Colonic mucosa (tissue), 4 donors: ENCODE measurements at regions not wholly inside any gene's neighbourhood (a gene's known extent, or its start where the extent isn't known, plus 50 kb on each side); places are given as distances from the start of the nearest gene placed in this dataset.

ENCODE experiments used
- DNase-seq: peaks from one replicate; pipeline ENCODE4 v3.0.0-alpha.2; 2020
- H3K27ac ChIP-seq: fragments of 200-600 bp; one replicate; pipeline ENCODE4 v1.8.0; 2021
- H3K27me3 ChIP-seq: fragments of 200-600 bp; one replicate; pipeline ENCODE4 v1.8.0; 2021
- H3K36me3 ChIP-seq: fragments of 200-600 bp; one replicate; pipeline ENCODE4 v1.8.0; 2021
- H3K4me1 ChIP-seq: fragments of 200-600 bp; one replicate; pipeline ENCODE4 v1.8.0; 2021; ENCODE audit warnings: mild to moderate bottlenecking
- H3K4me3 ChIP-seq: fragments of 200-600 bp; one replicate; pipeline ENCODE4 v1.8.0; 2021
- H3K9ac ChIP-seq, 2 donors: one replicate each; pipeline ENCODE4 v1.7.0; 2013; ENCODE audit warnings: control low read depth in 2 of 2, low read depth in 2 of 2, low read length in 2 of 2
- H3K9me3 ChIP-seq: fragments of 200-600 bp; one replicate; pipeline ENCODE4 v1.8.0; 2021
- intact Hi-C: fragments of 100-400 bp; cut with DNase I; formaldehyde crosslinking; loops from one replicate; pipeline ENCODE4 v1.14.1; 2022
- TF ChIP-seq, protein P1 (sequence below): fragments of 200-600 bp; IDR thresholded peaks from one replicate; pipeline ENCODE4 v1.8.0; 2022; ENCODE audit warnings: antibody characterized with exemption, mild to moderate bottlenecking
- donor health status: healthy.
- donor health status: DM: no; HTN: no; CAD: no.
- donor health status: DM: no; HTN: no; CAD: no.

DNA sequence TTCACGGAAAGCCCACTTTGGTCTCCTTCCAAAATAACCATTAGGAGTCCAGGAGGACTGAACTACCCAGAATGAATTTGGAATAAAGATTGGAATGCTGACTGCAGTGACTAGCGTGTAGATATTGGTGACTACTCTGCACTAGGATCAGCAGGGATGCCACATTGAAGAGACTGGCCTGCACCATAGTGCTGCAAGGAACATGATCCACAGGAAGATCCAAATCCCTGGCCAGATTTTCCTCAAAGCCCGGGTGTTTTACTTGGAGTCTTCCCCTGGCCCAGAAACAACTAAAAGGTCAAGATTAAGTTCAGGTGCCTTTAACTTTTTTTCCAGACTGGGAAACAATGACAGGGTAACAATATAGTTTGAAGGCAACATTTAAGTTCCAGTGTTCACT is 870.4 kb downstream of the CDH8 start:
- Histone ChIP-seq H3K4me3 (no peak overlapping the region), H3K4me1 (no peaks in the 10 kb centered on the region), H3K27ac (no peak overlapping the region), H3K9me3 (no peaks in the 10 kb centered on the region), H3K9ac (no peak overlapping the region), H3K36me3 (no peaks in the 10 kb centered on the region), H3K27me3 (no peaks in the 10 kb centered on the region)
- intact Hi-C loops, result no loop called here
- no peak for DNase-seq
- TF ChIP-seq, protein P1, sequence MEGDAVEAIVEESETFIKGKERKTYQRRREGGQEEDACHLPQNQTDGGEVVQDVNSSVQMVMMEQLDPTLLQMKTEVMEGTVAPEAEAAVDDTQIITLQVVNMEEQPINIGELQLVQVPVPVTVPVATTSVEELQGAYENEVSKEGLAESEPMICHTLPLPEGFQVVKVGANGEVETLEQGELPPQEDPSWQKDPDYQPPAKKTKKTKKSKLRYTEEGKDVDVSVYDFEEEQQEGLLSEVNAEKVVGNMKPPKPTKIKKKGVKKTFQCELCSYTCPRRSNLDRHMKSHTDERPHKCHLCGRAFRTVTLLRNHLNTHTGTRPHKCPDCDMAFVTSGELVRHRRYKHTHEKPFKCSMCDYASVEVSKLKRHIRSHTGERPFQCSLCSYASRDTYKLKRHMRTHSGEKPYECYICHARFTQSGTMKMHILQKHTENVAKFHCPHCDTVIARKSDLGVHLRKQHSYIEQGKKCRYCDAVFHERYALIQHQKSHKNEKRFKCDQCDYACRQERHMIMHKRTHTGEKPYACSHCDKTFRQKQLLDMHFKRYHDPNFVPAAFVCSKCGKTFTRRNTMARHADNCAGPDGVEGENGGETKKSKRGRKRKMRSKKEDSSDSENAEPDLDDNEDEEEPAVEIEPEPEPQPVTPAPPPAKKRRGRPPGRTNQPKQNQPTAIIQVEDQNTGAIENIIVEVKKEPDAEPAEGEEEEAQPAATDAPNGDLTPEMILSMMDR, result no peak

DNA sequence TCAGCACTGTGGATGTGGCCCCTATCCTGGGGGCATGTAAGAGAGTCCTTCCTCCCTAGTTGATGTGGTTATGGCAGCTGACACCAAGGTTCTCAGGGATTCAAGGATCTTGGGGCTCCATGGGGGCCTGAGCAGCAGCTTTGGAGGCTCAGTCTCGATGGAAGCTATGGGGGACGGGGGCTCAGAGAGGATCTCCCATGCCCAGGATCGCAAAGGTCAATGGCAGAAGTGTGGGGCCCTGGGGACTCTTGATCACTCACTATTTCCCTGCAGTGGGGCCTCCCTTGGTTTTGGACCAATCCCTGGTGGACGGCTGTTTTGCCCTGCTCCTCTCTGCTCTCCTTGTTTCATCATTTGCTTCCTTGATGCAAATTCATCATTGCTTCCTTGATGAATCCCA is 885.9 kb downstream of the CDH8 start:
- intact Hi-C loops, result no loop called here
- DNase-seq, result no peak
- H3K27me3 ChIP-seq, result no peaks in the 10 kb centered on the region
- TF ChIP-seq, protein P1, result no peak
- no peak overlapping the region for H3K27ac ChIP-seq
- H3K4me3 ChIP-seq, result no peak overlapping the region
- no peaks in the 10 kb centered on the region for H3K9me3 ChIP-seq
- H3K4me1 ChIP-seq, result no peaks in the 10 kb centered on the region
- H3K36me3 ChIP-seq, result no peaks in the 10 kb centered on the region
- H3K9ac ChIP-seq, result no peak overlapping the region

DNA sequence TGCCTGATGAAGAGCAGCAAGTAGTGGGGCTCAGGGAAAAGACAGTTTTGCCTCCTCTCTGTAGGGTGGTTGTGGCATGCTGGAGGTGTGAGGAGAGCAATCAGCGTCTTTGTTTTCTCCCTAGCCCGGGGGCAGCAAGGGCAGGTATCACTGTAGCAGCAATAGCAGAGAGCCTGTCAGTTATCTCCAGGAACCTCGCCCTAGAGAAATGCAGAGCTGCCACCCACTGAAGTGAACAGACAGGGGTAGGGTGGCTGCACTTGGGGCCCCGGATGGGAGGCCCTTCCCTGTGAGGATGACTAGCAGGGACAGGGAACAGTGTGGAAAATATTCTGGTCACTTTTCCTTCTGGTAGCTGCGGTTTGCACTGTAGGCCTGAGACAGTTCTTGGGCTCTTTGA is 886.5 kb downstream of the CDH8 start:
- H3K27ac ChIP-seq, result no peak overlapping the region
- no peak for DNase-seq
- H3K36me3 ChIP-seq, result no peaks in the 10 kb centered on the region
- H3K4me3 ChIP-seq, result no peak overlapping the region
- TF ChIP-seq, protein P1, result no peak
- H3K9ac ChIP-seq, result no peak overlapping the region
- H3K9me3 ChIP-seq, result no peaks in the 10 kb centered on the region
- no peaks in the 10 kb centered on the region for H3K27me3 ChIP-seq
- intact Hi-C loops, result no loop called here
- no peaks in the 10 kb centered on the region for H3K4me1 ChIP-seq

DNA sequence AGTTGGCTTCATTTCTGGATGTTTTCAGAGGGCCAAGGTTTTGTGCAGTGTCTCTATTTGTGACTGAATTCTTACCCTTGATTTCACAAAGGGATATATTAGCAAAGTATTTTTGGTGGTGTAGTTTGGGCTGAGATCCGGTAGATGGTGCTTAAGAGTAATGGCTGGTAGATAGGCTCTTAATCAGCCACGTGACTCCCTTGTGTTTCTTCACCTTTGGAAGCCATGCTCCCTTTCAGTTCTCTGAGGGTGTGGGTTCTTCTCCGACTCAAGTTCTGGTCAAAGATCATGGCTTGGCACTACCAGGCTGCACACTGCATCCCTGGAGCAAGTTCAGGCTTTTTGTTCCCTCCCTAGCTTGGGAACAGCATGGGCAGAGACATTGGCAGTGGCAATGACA is 887.3 kb downstream of the CDH8 start:
- Histone ChIP-seq H3K9ac (no peak overlapping the region), H3K4me1 (no peaks in the 10 kb centered on the region), H3K36me3 (no peaks in the 10 kb centered on the region), H3K4me3 (no peak overlapping the region), H3K27me3 (no peaks in the 10 kb centered on the region), H3K27ac (no peak overlapping the region), H3K9me3 (no peaks in the 10 kb centered on the region)
- no peak for DNase-seq
- TF ChIP-seq, protein P1, result no peak
- intact Hi-C loops, result no loop called here

DNA sequence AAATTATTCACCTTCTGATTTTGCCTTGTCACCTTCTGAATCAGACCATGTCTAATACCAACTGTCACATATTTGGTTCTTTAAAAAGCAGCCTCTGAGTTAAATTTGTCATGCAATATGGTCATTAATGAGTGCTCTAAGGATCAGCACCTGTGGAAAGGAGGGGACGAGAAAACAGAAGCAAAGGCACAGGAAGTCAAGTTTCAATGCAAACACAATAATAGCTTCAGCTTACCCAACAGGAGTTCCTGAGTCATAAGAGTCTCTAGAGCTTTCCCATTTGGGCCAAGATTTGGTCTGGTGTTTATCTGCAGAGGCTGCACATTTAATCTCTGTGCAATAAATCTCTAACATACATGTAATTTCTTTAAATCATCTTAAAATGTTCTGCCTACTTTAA is 889.8 kb downstream of the CDH8 start:
- Histone ChIP-seq H3K27me3 (no peaks in the 10 kb centered on the region), H3K36me3 (no peaks in the 10 kb centered on the region), H3K9ac (no peak overlapping the region), H3K9me3 (no peaks in the 10 kb centered on the region), H3K4me1 (no peaks in the 10 kb centered on the region), H3K27ac (no peak overlapping the region), H3K4me3 (no peak overlapping the region)
- DNase-seq, result no peak
- TF ChIP-seq, protein P1, result no peak
- intact Hi-C loops, result no loop called here

DNA sequence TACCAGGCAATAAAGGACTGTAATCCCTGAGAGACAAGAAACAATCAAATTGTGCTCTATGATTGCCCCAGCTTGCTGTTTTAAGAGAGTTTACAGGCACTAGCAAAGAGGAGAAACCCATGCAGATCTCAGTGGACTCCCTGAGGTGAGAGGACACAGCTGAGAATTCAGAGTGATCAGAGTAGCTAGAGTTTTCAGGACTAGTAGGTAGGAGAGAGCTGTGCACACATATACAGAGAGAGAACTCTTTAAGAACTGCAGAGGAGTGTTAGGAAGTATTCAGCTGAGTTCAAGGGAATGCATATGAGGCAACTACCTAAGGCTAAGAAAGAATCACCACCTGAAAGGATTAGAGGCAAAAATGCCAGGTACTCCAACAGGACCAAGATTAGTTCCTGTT is 904.8 kb downstream of the CDH8 start:
- no peaks in the 10 kb centered on the region for H3K4me1 ChIP-seq
- H3K4me3 ChIP-seq, result no peak overlapping the region
- TF ChIP-seq, protein P1, result no peak
- H3K9me3 ChIP-seq, result no peaks in the 10 kb centered on the region
- intact Hi-C loops, result no loop called here
- no peaks in the 10 kb centered on the region for H3K27me3 ChIP-seq
- H3K27ac ChIP-seq, result no peak overlapping the region
- no peak overlapping the region for H3K9ac ChIP-seq
- no peaks in the 10 kb centered on the region for H3K36me3 ChIP-seq
- no peak for DNase-seq
